H9 (cell line): ENCODE measurements at regions not wholly inside any gene's neighbourhood (a gene's known extent, or its start where the extent isn't known, plus 50 kb on each side); places are given as distances from the start of the nearest gene placed in this dataset.

Source experiments
- DNase-seq: peaks from one replicate; pipeline ENCODE4 v3.0.0-alpha.2; 2017
- H2AFZ ChIP-seq: one replicate; pipeline ENCODE4 v1.6.1; 2013; ENCODE audit warnings: mild to moderate bottlenecking, low read length, control low read depth, moderate library complexity
- H2AK5ac ChIP-seq: 2 replicates; pipeline ENCODE4 v1.6.1; 2013; ENCODE audit warnings: low read length, control low read depth, mixed read lengths; ENCODE audit not compliant: insufficient read length
- H2BK120ac ChIP-seq: one replicate; pipeline ENCODE4 v1.6.1; 2013; ENCODE audit warnings: low read depth, mild to moderate bottlenecking, low read length, control low read depth, inconsistent platforms; ENCODE audit not compliant: poor library complexity, severe bottlenecking
- H2BK12ac ChIP-seq: 2 replicates; pipeline ENCODE4 v1.6.1; 2013; ENCODE audit warnings: low read length, control low read depth, mixed read lengths, low read depth; ENCODE audit not compliant: insufficient read length
- H2BK15ac ChIP-seq: 2 replicates; pipeline ENCODE4 v1.6.1; 2013; ENCODE audit warnings: low read depth, low read length, control low read depth
- H2BK20ac ChIP-seq: one replicate; pipeline ENCODE4 v1.6.1; 2013; ENCODE audit warnings: low read depth, mild to moderate bottlenecking, low read length, control low read depth, inconsistent platforms; ENCODE audit not compliant: poor library complexity, severe bottlenecking
- H2BK5ac ChIP-seq: 2 replicates; pipeline ENCODE4 v1.6.1; 2013; ENCODE audit warnings: low read length, control low read depth, mixed read lengths; ENCODE audit not compliant: insufficient read length
- H3K14ac ChIP-seq: 2 replicates; pipeline ENCODE4 v1.6.1; 2013; ENCODE audit warnings: low read length, control low read depth; ENCODE audit not compliant: insufficient read depth
- H3K18ac ChIP-seq: 2 replicates; pipeline ENCODE4 v1.6.1; 2013; ENCODE audit warnings: low read depth, mild to moderate bottlenecking, mixed read lengths, low read length, control low read depth; ENCODE audit not compliant: insufficient read length
- H3K23ac ChIP-seq: 2 replicates; pipeline ENCODE4 v1.6.1; 2013; ENCODE audit warnings: low read length, control low read depth, mixed read lengths, low read depth; ENCODE audit not compliant: insufficient read length
- H3K23me2 ChIP-seq: 2 replicates; pipeline ENCODE4 v1.6.1; 2013; ENCODE audit warnings: low read depth, mild to moderate bottlenecking, mixed read lengths, low read length, control low read depth; ENCODE audit not compliant: insufficient read length, poor library complexity, severe bottlenecking
- H3K27ac ChIP-seq: 2 replicates; pipeline ENCODE4 v1.5.1; 2013; ENCODE audit warnings: low read length, control low read depth, mixed read lengths, low read depth; ENCODE audit not compliant: insufficient read length
- H3K27me3 ChIP-seq: 2 replicates; pipeline ENCODE4 v1.6.1; 2013; ENCODE audit warnings: low read length, control low read depth, inconsistent platforms; ENCODE audit not compliant: insufficient read depth
- H3K4ac ChIP-seq: 2 replicates; pipeline ENCODE4 v1.6.1; 2013; ENCODE audit warnings: low read depth, mild to moderate bottlenecking, control low read depth, inconsistent platforms, low read length, moderate library complexity
- H3K4me1 ChIP-seq: 2 replicates; pipeline ENCODE4 v1.6.1; 2013; ENCODE audit warnings: low read length, control low read depth, inconsistent platforms; ENCODE audit not compliant: insufficient read depth
- H3K4me2 ChIP-seq: 2 replicates; pipeline ENCODE4 v1.6.1; 2013; ENCODE audit warnings: low read length, control low read depth, mixed read lengths; ENCODE audit not compliant: insufficient read length, insufficient read depth
- H3K56ac ChIP-seq: 2 replicates; pipeline ENCODE4 v1.6.1; 2013; ENCODE audit warnings: low read depth, mild to moderate bottlenecking, mixed read lengths, low read length, control low read depth; ENCODE audit not compliant: insufficient read length
- H3K79me1 ChIP-seq: 2 replicates; pipeline ENCODE4 v1.6.1; 2013; ENCODE audit warnings: low read depth, mild to moderate bottlenecking, moderate library complexity, low read length, control low read depth, inconsistent platforms; ENCODE audit not compliant: insufficient read depth, poor library complexity, severe bottlenecking
- H3K79me2 ChIP-seq: 2 replicates; pipeline ENCODE4 v1.6.1; 2013; ENCODE audit warnings: low read length, control low read depth, inconsistent platforms; ENCODE audit not compliant: insufficient read depth
- H3K9ac ChIP-seq: 2 replicates; pipeline ENCODE4 v1.6.1; 2013; ENCODE audit warnings: low read length, control low read depth, mixed read lengths; ENCODE audit not compliant: insufficient read length; ENCODE audit errors: extremely low read depth
- H3K9me3 ChIP-seq: one replicate; pipeline ENCODE4 v1.6.1; 2013; ENCODE audit warnings: low read depth, low read length, inconsistent platforms; ENCODE audit not compliant: control insufficient read depth
- H3T11ph ChIP-seq: one replicate; pipeline ENCODE4 v1.6.1; 2013; ENCODE audit warnings: mild to moderate bottlenecking, low read length, control low read depth, inconsistent platforms
- H4K20me1 ChIP-seq: one replicate; pipeline ENCODE4 v1.6.1; 2013; ENCODE audit not compliant: control insufficient read depth, insufficient read length, insufficient read depth
- H4K5ac ChIP-seq: 2 replicates; pipeline ENCODE4 v1.6.1; 2013; ENCODE audit warnings: low read depth, mild to moderate bottlenecking, mixed read lengths, low read length, control low read depth; ENCODE audit not compliant: insufficient read length
- H4K8ac ChIP-seq: replicated peaks from 2 replicates; pipeline ENCODE4 v1.6.1; 2013; ENCODE audit warnings: low read length, control low read depth, mixed read lengths, low read depth; ENCODE audit not compliant: insufficient read length
- H4K91ac ChIP-seq: 2 replicates; pipeline ENCODE4 v1.6.1; 2013; ENCODE audit warnings: low read depth, mild to moderate bottlenecking, moderate library complexity, mixed read lengths, low read length, control low read depth; ENCODE audit not compliant: insufficient read length
- H3K27ac Mint-ChIP-seq, 3 experiments: 2 replicates in 2 of 3; 3 replicates in 1 of 3; pipeline ENCODE4 v1.8.0; 2020 to 2021; ENCODE audit warnings: mixed read lengths in 3 of 3, mild to moderate bottlenecking in 1 of 3, moderate library complexity in 1 of 3
- H3K27me3 Mint-ChIP-seq: 2 replicates; pipeline ENCODE4 v1.8.0; 2021; ENCODE audit warnings: low read depth, mild to moderate bottlenecking, moderate library complexity, mixed read lengths
- H3K36me3 Mint-ChIP-seq, 3 experiments: 2 replicates in 2 of 3; 3 replicates in 1 of 3; pipeline ENCODE4 v1.8.0; 2020 to 2021; ENCODE audit warnings: low read depth in 3 of 3, mixed read lengths in 3 of 3; ENCODE audit not compliant: insufficient read depth in 1 of 3
- H3K4me1 Mint-ChIP-seq, 2 experiments: 2 replicates each; pipeline ENCODE4 v1.8.0; 2020; ENCODE audit warnings: mixed read lengths in 2 of 2
- H3K4me3 Mint-ChIP-seq, 2 experiments: 2 replicates in 1 of 2; 3 replicates in 1 of 2; pipeline ENCODE4 v1.8.0; 2020 to 2021; ENCODE audit warnings: mild to moderate bottlenecking in 2 of 2, mixed read lengths in 2 of 2, moderate library complexity in 1 of 2
- H3K9me3 Mint-ChIP-seq, 2 experiments: 2 replicates in 1 of 2; 3 replicates in 1 of 2; pipeline ENCODE4 v1.8.0; 2020; ENCODE audit warnings: mild to moderate bottlenecking in 2 of 2, mixed read lengths in 2 of 2, moderate library complexity in 1 of 2
- CTCF ChIP-seq: fragments of 200-600 bp; sonication (generic); conservative IDR thresholded peaks from 3 replicates; pipeline ENCODE4 v1.8.0; 2021; ENCODE audit warnings: antibody characterized with exemption, mild to moderate bottlenecking
- WGBS: extraction: QIAGEN DNeasy Blood & Tissue Kit; methylation state at CpG from one replicate; pipeline ENCODE4 v1.1.7; 2013; ENCODE audit warnings: missing lambda C conversion rate, low lambda C conversion rate, mixed read lengths; ENCODE audit not compliant: insufficient read length; ENCODE audit errors: extremely low coverage; 5-methylcytosine and 5-hydroxymethylcytosine counted together

GRCh38 chr11:19520681-19521080 lies 192.0 kb upstream of the NAV2 start:
- Histone ChIP-seq H3K79me2 (no peaks in the 10 kb centered on the region), H3K9ac (no peak overlapping the region), H2BK120ac (no peak overlapping the region), H3K4me2 (no peak overlapping the region), H4K5ac (no peak overlapping the region), H3K9me3 (no peaks in the 10 kb centered on the region), H4K20me1 (no peaks in the 10 kb centered on the region), H3K79me1 (no peaks in the 10 kb centered on the region), H3K18ac (no peak overlapping the region), H2AK5ac (no peak overlapping the region), H2AFZ (no peak overlapping the region), H3K4ac (no peak overlapping the region), H3K14ac (no peak overlapping the region), H3T11ph (no peak overlapping the region), H2BK15ac (no peak overlapping the region), H3K27me3 (no peaks in the 10 kb centered on the region), H2BK5ac (no peak overlapping the region), H3K27ac (no peak overlapping the region), H3K56ac (no peak overlapping the region), H4K8ac (no peak overlapping the region), H4K91ac (no peak overlapping the region), H3K4me1 (peaks cover 2% of the 10 kb centered on the region; the same call in 1 of the 2 replicates), H3K23ac (no peak overlapping the region), H2BK20ac (no peak overlapping the region), H2BK12ac (no peak overlapping the region), H3K23me2 (no peaks in the 10 kb centered on the region)
- H3K36me3 Mint-ChIP-seq = no peaks in the 10 kb centered on the region
- no peak overlapping the region for H3K4me3 Mint-ChIP-seq
- no peak for DNase-seq
- TF ChIP-seq CTCF = no peak
- no peaks in the 10 kb centered on the region for H3K9me3 Mint-ChIP-seq
- H3K4me1 Mint-ChIP-seq = peaks cover 11 to 13% of the 10 kb centered on the region in 2 experiments
- peaks cover 11% of the 10 kb centered on the region for H3K27me3 Mint-ChIP-seq
- no peak overlapping the region; a peak in 1 of 7 replicates for H3K27ac Mint-ChIP-seq
- no CpG with 5 or more reads among the region's 5 CpGs for WGBS
